Keratinocyte (primary cell): ENCODE measurements at regions not wholly inside any gene's neighbourhood (a gene's known extent, or its start where the extent isn't known, plus 50 kb on each side); places are given as distances from the start of the nearest gene placed in this dataset.

Source experiments
- DNase-seq: peaks from one replicate; pipeline ENCODE4 v3.0.0-alpha.2; 2011; ENCODE audit warnings: low read depth, missing footprints, low spot score
- FAIRE-seq: peaks from 2 replicates; lab custom pipeline; 2011; peaks lifted over from hg19 to GRCh38; lab: Jason Lieb, UNC
- H2AFZ ChIP-seq: 2 replicates; pipeline ENCODE4 v1.6.0; 2012; ENCODE audit warnings: low read length, control low read depth, inconsistent platforms; ENCODE audit not compliant: control insufficient read depth
- H3K27ac ChIP-seq: 2 replicates; pipeline ENCODE4 v1.5.1; 2011; ENCODE audit warnings: low read length; ENCODE audit not compliant: control insufficient read depth, insufficient read depth
- H3K27me3 ChIP-seq: 3 replicates; pipeline ENCODE4 v1.6.0; 2011; ENCODE audit warnings: low read length; ENCODE audit not compliant: control insufficient read depth, insufficient read depth; ENCODE audit errors: extremely low read depth
- H3K36me3 ChIP-seq, 2 experiments: 2 replicates in 1 of 2; 3 replicates in 1 of 2; pipeline ENCODE4 v1.5.1; 2011; ENCODE audit warnings: low read length in 2 of 2, mild to moderate bottlenecking in 1 of 2; ENCODE audit not compliant: control insufficient read depth in 2 of 2, insufficient read depth in 2 of 2; ENCODE audit errors: extremely low read depth in 1 of 2
- H3K4me1 ChIP-seq: 3 replicates; pipeline ENCODE4 v1.5.1; 2011; ENCODE audit warnings: low read length; ENCODE audit not compliant: control insufficient read depth, insufficient read depth; ENCODE audit errors: extremely low read depth
- H3K4me2 ChIP-seq: 3 replicates; pipeline ENCODE4 v1.6.0; 2011; ENCODE audit warnings: low read depth, low read length; ENCODE audit not compliant: control insufficient read depth, insufficient read depth; ENCODE audit errors: extremely low read depth
- H3K4me3 ChIP-seq, 3 experiments: fragments of 200-600 bp in 1 of 3; sonication (generic) in 1 of 3; 2 replicates in 2 of 3; 3 replicates in 1 of 3; pipeline ENCODE4 v1.5.1; 2011 to 2016; ENCODE audit warnings: low read length in 3 of 3, mild to moderate bottlenecking in 3 of 3, control low read depth in 2 of 3, inconsistent platforms in 1 of 3, low read depth in 1 of 3, mixed read lengths in 1 of 3, mixed run types in 1 of 3, moderate library complexity in 1 of 3; ENCODE audit not compliant: control insufficient read depth in 2 of 3, insufficient read depth in 2 of 3; ENCODE audit errors: extremely low read depth in 1 of 3
- H3K79me2 ChIP-seq: 2 replicates; pipeline ENCODE4 v1.6.0; 2012; ENCODE audit warnings: low read length; ENCODE audit not compliant: control insufficient read depth, insufficient read depth
- H3K9ac ChIP-seq: 3 replicates; pipeline ENCODE4 v1.6.0; 2011; ENCODE audit warnings: low read length; ENCODE audit not compliant: control insufficient read depth, insufficient read depth; ENCODE audit errors: extremely low read depth
- H3K9me1 ChIP-seq: 3 replicates; pipeline ENCODE4 v1.6.0; 2011; ENCODE audit warnings: low read length; ENCODE audit not compliant: control insufficient read depth, insufficient read depth; ENCODE audit errors: extremely low read depth
- H3K9me3 ChIP-seq: 2 replicates; pipeline ENCODE4 v1.5.1; 2012; ENCODE audit warnings: low read depth, low read length; ENCODE audit not compliant: control insufficient read depth
- H4K20me1 ChIP-seq: 3 replicates; pipeline ENCODE4 v1.6.0; 2011; ENCODE audit warnings: low read length; ENCODE audit not compliant: control insufficient read depth, insufficient read depth; ENCODE audit errors: extremely low read depth
- CTCF ChIP-seq, 3 experiments: IDR thresholded peaks in 1 of 3; conservative IDR thresholded peaks in 1 of 3; optimal IDR thresholded peaks in 1 of 3; 2 replicates in 2 of 3; 3 replicates in 1 of 3; pipeline versions ENCODE3 to v1.5.1; 2011; ENCODE audit warnings: low read length in 3 of 3, mild to moderate bottlenecking in 3 of 3, moderate library complexity in 2 of 3, control low read depth in 1 of 3, inconsistent platforms in 1 of 3; ENCODE audit not compliant: insufficient read depth in 2 of 3; ENCODE audit errors: extremely low read depth in 1 of 3
- EZH2 ChIP-seq: IDR thresholded peaks from one replicate; pipeline ENCODE4 v1.6.1; 2012; ENCODE audit warnings: inconsistent platforms, mild to moderate bottlenecking, low read length, moderate library complexity
- dilution Hi-C: fragments of 300-500 bp; cut with MboI; formaldehyde crosslinking; loops from one replicate; pipeline ENCODE4 v1.7.0; 2020; ENCODE audit warnings: low sequenced_read_pairs; ENCODE audit not compliant: extremely low pct_ligation_motif_present

GRCh38 chr2:21250673-21251072 lies 126.9 kb downstream of the TDRD15 start:
- DNase-seq (no peak), FAIRE-seq (no peak)
- no peaks in the 10 kb centered on the region for H3K4me1 ChIP-seq
- TF ChIP-seq EZH2 = no peak
- no peak for TF ChIP-seq CTCF (optimal IDR thresholded peaks at IDR 0.05 in 1 of 3, IDR thresholded peaks at IDR 0.05 in 1 of 3, conservative IDR thresholded peaks at IDR 0.05 in 1 of 3; ENCODE audit: extremely low read depth in 1 of 3, insufficient read depth in 2 of 3, low read length in 3 of 3)
- H3K27me3 ChIP-seq = no peaks in the 10 kb centered on the region
- H3K4me3 ChIP-seq = no peak overlapping the region
- no peak overlapping the region for H3K27ac ChIP-seq
- H3K79me2 ChIP-seq = no peaks in the 10 kb centered on the region
- no peaks in the 10 kb centered on the region for H3K36me3 ChIP-seq
- dilution Hi-C loops = no loop called here
- no peaks in the 10 kb centered on the region for H3K9me3 ChIP-seq
- H2AFZ ChIP-seq = no peak overlapping the region
- H3K9me1 ChIP-seq = no peaks in the 10 kb centered on the region
- H3K9ac ChIP-seq = no peak overlapping the region
- no peak overlapping the region for H3K4me2 ChIP-seq
- no peaks in the 10 kb centered on the region for H4K20me1 ChIP-seq

GRCh38 chr2:21251216-21251980 lies 127.6 kb downstream of the TDRD15 start:
- FAIRE-seq = no peak
- no peaks in the 10 kb centered on the region for H3K79me2 ChIP-seq
- dilution Hi-C loops = no loop called here
- H3K9me1 ChIP-seq = no peaks in the 10 kb centered on the region
- TF ChIP-seq CTCF (optimal IDR thresholded peaks at IDR 0.05 in 1 of 3, IDR thresholded peaks at IDR 0.05 in 1 of 3, conservative IDR thresholded peaks at IDR 0.05 in 1 of 3; ENCODE audit: extremely low read depth in 1 of 3, insufficient read depth in 2 of 3, low read length in 3 of 3) (no peak), EZH2 (no peak)
- no peak for DNase-seq
- H3K4me3 ChIP-seq = no peak overlapping the region
- H3K9me3 ChIP-seq = no peaks in the 10 kb centered on the region
- no peaks in the 10 kb centered on the region for H3K36me3 ChIP-seq
- H3K4me1 ChIP-seq = no peaks in the 10 kb centered on the region
- H3K9ac ChIP-seq = no peak overlapping the region
- H3K27me3 ChIP-seq = no peaks in the 10 kb centered on the region
- H3K27ac ChIP-seq = no peak overlapping the region
- H4K20me1 ChIP-seq = no peaks in the 10 kb centered on the region
- H3K4me2 ChIP-seq = no peak overlapping the region
- no peak overlapping the region for H2AFZ ChIP-seq
